ENCODE measurements at regions not wholly inside any gene's neighbourhood (a gene's known extent, or its start where the extent isn't known, plus 50 kb on each side); places are given as distances from the start of the nearest gene placed in this dataset.

DNA sequence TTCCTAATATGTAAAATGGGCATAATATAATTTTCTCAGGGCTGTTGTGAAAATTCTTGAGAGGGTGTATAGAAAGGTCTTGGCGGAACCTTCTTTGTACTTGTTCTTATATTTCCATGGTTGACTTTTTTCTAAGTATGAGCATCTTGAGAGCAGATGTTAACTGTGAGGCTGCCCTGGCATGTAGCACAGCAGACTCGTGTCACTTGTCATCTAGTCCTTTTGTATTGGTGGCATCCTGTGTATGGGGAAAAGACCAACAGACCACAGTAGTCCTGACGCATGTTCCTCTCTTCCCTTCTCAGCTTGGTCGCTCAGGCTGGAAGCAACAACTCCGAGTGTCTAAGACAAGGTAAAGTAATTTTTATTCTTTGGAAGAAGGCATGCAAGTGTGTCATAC lies 153.8 kb upstream of the ZBED5 start:
- H3K27me3 ChIP-seq: no peaks in the 10 kb centered on the region
- no peaks in the 10 kb centered on the region for H3K9me3 ChIP-seq
- H3K27ac ChIP-seq: no peak overlapping the region
- TF ChIP-seq POLR2A (IDR thresholded peaks at IDR 0.05) (no peak), POLR2AphosphoS5 (IDR thresholded peaks at IDR 0.05; ENCODE audit: insufficient read depth in 1 of 2, low read depth in 1 of 2) (no peak)
- TF ChIP-seq, protein P1, sequence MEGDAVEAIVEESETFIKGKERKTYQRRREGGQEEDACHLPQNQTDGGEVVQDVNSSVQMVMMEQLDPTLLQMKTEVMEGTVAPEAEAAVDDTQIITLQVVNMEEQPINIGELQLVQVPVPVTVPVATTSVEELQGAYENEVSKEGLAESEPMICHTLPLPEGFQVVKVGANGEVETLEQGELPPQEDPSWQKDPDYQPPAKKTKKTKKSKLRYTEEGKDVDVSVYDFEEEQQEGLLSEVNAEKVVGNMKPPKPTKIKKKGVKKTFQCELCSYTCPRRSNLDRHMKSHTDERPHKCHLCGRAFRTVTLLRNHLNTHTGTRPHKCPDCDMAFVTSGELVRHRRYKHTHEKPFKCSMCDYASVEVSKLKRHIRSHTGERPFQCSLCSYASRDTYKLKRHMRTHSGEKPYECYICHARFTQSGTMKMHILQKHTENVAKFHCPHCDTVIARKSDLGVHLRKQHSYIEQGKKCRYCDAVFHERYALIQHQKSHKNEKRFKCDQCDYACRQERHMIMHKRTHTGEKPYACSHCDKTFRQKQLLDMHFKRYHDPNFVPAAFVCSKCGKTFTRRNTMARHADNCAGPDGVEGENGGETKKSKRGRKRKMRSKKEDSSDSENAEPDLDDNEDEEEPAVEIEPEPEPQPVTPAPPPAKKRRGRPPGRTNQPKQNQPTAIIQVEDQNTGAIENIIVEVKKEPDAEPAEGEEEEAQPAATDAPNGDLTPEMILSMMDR (IDR thresholded peaks at IDR 0.05): no peak
- no peaks in the 10 kb centered on the region for H3K4me1 ChIP-seq
- no peak for DNase-seq (ENCODE audit: extremely low spot score in 2 of 2)
- H3K36me3 ChIP-seq: no peaks in the 10 kb centered on the region
- intact Hi-C loops (cut with DNase I): no loop called here
- H3K4me3 ChIP-seq: no peak overlapping the region

DNA sequence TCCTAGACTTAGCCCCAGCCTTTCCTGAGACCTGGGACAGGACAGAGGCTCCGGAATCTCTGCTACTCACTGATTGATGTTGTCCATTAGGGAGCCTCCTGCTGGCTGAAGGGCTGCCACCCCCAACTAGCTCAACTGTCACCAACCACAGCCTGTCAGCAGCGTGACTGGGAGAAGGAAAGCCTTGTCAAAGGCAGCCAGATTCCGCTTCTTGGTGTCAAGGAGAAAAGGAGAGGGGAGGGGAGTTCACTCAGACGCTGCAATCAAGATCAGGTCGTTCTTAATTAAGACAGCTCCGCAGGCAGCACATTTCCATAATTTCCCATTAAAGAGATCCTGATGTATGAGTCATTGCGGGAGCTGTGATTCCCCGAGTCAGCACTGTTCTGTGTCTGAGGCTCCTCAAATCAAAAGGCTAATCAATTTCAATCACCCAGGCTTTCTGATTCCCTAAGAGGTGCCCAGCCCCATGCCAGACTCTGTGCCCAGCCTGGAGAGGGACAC lies 152.8 kb upstream of the ZBED5 start:
- Histone ChIP-seq H3K4me1 (no peaks in the 10 kb centered on the region), H3K27me3 (no peaks in the 10 kb centered on the region), H3K27ac (no peak overlapping the region), H3K36me3 (no peaks in the 10 kb centered on the region), H3K4me3 (no peak overlapping the region), H3K9me3 (no peaks in the 10 kb centered on the region)
- TF ChIP-seq POLR2A (IDR thresholded peaks at IDR 0.05) (no peak), POLR2AphosphoS5 (IDR thresholded peaks at IDR 0.05; ENCODE audit: insufficient read depth in 1 of 2, low read depth in 1 of 2) (no peak)
- TF ChIP-seq, protein P1 (IDR thresholded peaks at IDR 0.05): no peak
- no peak for DNase-seq (ENCODE audit: extremely low spot score in 2 of 2)
- intact Hi-C loops (cut with DNase I): no loop called here

DNA sequence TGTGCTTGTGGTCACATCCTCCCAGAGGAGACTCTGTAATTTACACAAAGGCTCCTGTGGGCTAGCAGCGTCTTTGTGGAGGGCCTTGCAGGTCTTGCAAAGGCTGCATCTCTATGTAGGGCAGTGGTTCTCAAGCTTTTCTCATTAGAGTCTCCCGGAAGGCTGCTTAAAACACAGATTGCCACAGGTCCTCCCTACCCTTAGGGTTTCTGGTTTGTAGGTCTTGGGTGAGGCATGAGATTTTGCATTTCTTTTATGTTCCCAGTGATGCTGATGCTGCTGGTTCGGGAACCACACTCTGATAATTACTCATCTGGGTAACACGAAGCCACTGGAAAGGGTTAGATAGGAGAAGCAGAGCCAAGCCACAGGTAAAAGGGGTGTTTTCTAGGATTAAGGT lies 151.3 kb upstream of the ZBED5 start:
- H3K4me1 ChIP-seq: no peaks in the 10 kb centered on the region

DNA sequence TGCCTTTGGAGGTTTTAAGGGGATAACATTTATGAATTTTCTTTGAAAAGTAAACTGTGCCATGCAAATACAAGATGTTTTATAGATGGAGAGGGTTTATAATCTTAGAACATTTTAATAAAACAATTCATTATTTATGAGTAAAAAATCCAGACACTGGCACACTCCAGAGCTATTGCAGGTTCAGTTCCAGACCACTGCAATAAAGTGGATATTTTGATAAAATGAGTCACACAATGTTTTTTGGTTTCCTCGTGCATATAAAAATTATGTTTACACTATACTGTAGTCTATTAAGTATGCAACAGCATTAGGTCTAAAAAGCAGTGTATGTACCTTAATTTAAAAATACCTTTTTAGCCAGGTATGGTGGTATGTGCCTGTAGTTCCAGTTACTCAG lies 146.2 kb upstream of the ZBED5 start:
- intact Hi-C loops (cut with DNase I): no loop called here
- Histone ChIP-seq H3K27ac (no peak overlapping the region), H3K4me3 (no peak overlapping the region), H3K9me3 (no peaks in the 10 kb centered on the region), H3K27me3 (no peaks in the 10 kb centered on the region), H3K4me1 (no peaks in the 10 kb centered on the region), H3K36me3 (no peaks in the 10 kb centered on the region)
- DNase-seq (ENCODE audit: extremely low spot score in 2 of 2): no peak
- TF ChIP-seq, protein P1 (IDR thresholded peaks at IDR 0.05): no peak
- TF ChIP-seq POLR2A (IDR thresholded peaks at IDR 0.05): no peak

More for the DNA sequence above, 151.3 kb upstream of the ZBED5 start:
- no peak for DNase-seq (ENCODE audit: extremely low spot score in 2 of 2)
- Histone ChIP-seq H3K27ac (no peak overlapping the region), H3K36me3 (no peaks in the 10 kb centered on the region), H3K27me3 (no peaks in the 10 kb centered on the region), H3K9me3 (no peaks in the 10 kb centered on the region), H3K4me3 (no peak overlapping the region)
- intact Hi-C loops (cut with DNase I): no loop called here
- no peak for TF ChIP-seq POLR2AphosphoS5 (IDR thresholded peaks at IDR 0.05; ENCODE audit: insufficient read depth in 1 of 2, low read depth in 1 of 2)
- TF ChIP-seq POLR2A (IDR thresholded peaks at IDR 0.05): no peak
- TF ChIP-seq, protein P1 (IDR thresholded peaks at IDR 0.05): no peak

DNA sequence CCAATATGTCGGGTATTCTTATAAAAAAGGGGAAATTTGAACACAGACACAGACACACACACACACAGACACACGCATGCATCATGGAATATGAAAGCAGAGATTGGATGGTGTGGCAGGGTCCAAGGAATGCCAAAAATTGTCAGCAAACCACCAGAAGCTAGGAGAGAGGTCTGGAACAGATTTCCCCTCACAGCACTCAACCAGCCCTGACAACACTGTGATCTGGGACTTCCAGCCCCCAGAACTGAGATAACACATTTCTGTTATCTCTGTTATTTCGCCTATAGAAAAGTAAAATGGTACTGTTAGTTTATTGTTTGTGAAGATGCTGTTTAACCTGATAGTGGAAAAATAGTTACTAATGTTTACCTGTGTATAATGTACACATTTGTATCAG lies 145.4 kb upstream of the ZBED5 start:
- H3K27me3 ChIP-seq: no peaks in the 10 kb centered on the region
- intact Hi-C loops (cut with DNase I): no loop called here
- DNase-seq (ENCODE audit: extremely low spot score in 2 of 2): no peak
- H3K4me1 ChIP-seq: no peaks in the 10 kb centered on the region
- H3K9me3 ChIP-seq: no peaks in the 10 kb centered on the region
- no peak overlapping the region for H3K27ac ChIP-seq
- TF ChIP-seq POLR2AphosphoS5 (IDR thresholded peaks at IDR 0.05; ENCODE audit: insufficient read depth in 1 of 2, low read depth in 1 of 2): no peak
- no peak for TF ChIP-seq POLR2A (IDR thresholded peaks at IDR 0.05)
- TF ChIP-seq, protein P1 (IDR thresholded peaks at IDR 0.05): no peak
- H3K36me3 ChIP-seq: no peaks in the 10 kb centered on the region
- no peak overlapping the region for H3K4me3 ChIP-seq

Measured in vagina (tissue), 2 donors.